Activated naive CD8-positive, alpha-beta T cell treated with anti-CD3 and anti-CD28 coated beads, Interleukin-2, amount 50 U/mL, for 24 hours (primary cell): ENCODE measurements at regions not wholly inside any gene's neighbourhood (a gene's known extent, or its start where the extent isn't known, plus 50 kb on each side); places are given as distances from the start of the nearest gene placed in this dataset.
A peak's percentile ranks its signal among the peaks of the same experiment; 100 is the strongest.

ENCODE experiments used
- ATAC-seq: fragments of 150-1000 bp; cut with Tn5 transposase; one replicate; pipeline ENCODE4 v1.10.0; 2021
- DNase-seq: peaks from one replicate; pipeline ENCODE4 v3.0.0; 2021
- H3K27ac Mint-ChIP-seq: one replicate; pipeline ENCODE4 v1.8.0; 2021; ENCODE audit warnings: mild to moderate bottlenecking, mixed read lengths
- H3K27me3 Mint-ChIP-seq: one replicate; pipeline ENCODE4 v1.8.0; 2021; ENCODE audit warnings: mixed read lengths
- H3K36me3 Mint-ChIP-seq: one replicate; pipeline ENCODE4 v1.8.0; 2021; ENCODE audit warnings: low read depth, mixed read lengths
- H3K4me1 Mint-ChIP-seq: one replicate; pipeline ENCODE4 v1.8.0; 2021; ENCODE audit warnings: mixed read lengths
- H3K4me3 Mint-ChIP-seq: one replicate; pipeline ENCODE4 v1.8.0; 2021; ENCODE audit warnings: mild to moderate bottlenecking, moderate library complexity, mixed read lengths
- H3K9me3 Mint-ChIP-seq: one replicate; pipeline ENCODE4 v1.8.0; 2021; ENCODE audit warnings: mixed read lengths

GRCh38 chr12:11967376-11968047 is 103.2 kb upstream of the BCL2L14 start:
- ATAC-seq (no peak), DNase-seq (no peak)
- peaks cover 2% of the 10 kb centered on the region for H3K36me3 Mint-ChIP-seq
- no peaks in the 10 kb centered on the region for H3K4me1 Mint-ChIP-seq
- H3K27me3 Mint-ChIP-seq = no peaks in the 10 kb centered on the region
- H3K4me3 Mint-ChIP-seq = no peak overlapping the region
- no peak overlapping the region for H3K27ac Mint-ChIP-seq
- no peaks in the 10 kb centered on the region for H3K9me3 Mint-ChIP-seq

- H3K27ac Mint-ChIP-seq = no peak overlapping the region
- H3K9me3 Mint-ChIP-seq = no peaks in the 10 kb centered on the region
- ATAC-seq (no peak), DNase-seq (no peak)
- H3K4me1 Mint-ChIP-seq = no peaks in the 10 kb centered on the region
- H3K4me3 Mint-ChIP-seq = no peak overlapping the region
- H3K27me3 Mint-ChIP-seq = no peaks in the 10 kb centered on the region
- H3K36me3 Mint-ChIP-seq = no peaks in the 10 kb centered on the region
Observed at GRCh38 chr12:11968048-11968383, 102.7 kb upstream of the BCL2L14 start.

- H3K27ac Mint-ChIP-seq = no peak overlapping the region
- no peaks in the 10 kb centered on the region for H3K9me3 Mint-ChIP-seq
- no peaks in the 10 kb centered on the region for H3K27me3 Mint-ChIP-seq
- no peak for DNase-seq
- no peaks in the 10 kb centered on the region for H3K36me3 Mint-ChIP-seq
- ATAC-seq = no peak
- H3K4me1 Mint-ChIP-seq = no peaks in the 10 kb centered on the region
- no peak overlapping the region for H3K4me3 Mint-ChIP-seq
Observed at GRCh38 chr12:11968516-11968915, 102.2 kb upstream of the BCL2L14 start.

- Mint-ChIP-seq H3K4me3 (no peak overlapping the region), H3K27me3 (no peaks in the 10 kb centered on the region), H3K27ac (no peak overlapping the region), H3K4me1 (no peaks in the 10 kb centered on the region), H3K9me3 (no peaks in the 10 kb centered on the region), H3K36me3 (no peaks in the 10 kb centered on the region)
- ATAC-seq (no peak), DNase-seq (no peak)
Observed at GRCh38 chr12:11969437-11970154, 101.1 kb upstream of the BCL2L14 start.

- DNase-seq = no peak
- H3K27ac Mint-ChIP-seq = no peak overlapping the region
- no peak for ATAC-seq
- H3K27me3 Mint-ChIP-seq = no peaks in the 10 kb centered on the region
- no peaks in the 10 kb centered on the region for H3K4me1 Mint-ChIP-seq
- H3K36me3 Mint-ChIP-seq = no peaks in the 10 kb centered on the region
- no peak overlapping the region for H3K4me3 Mint-ChIP-seq
- no peaks in the 10 kb centered on the region for H3K9me3 Mint-ChIP-seq
Observed at GRCh38 chr12:11970155-11970520, 100.6 kb upstream of the BCL2L14 start.

GRCh38 chr12:11973396-11973795 is 97.3 kb upstream of the BCL2L14 start:
- no peak overlapping the region for H3K4me3 Mint-ChIP-seq
- no peaks in the 10 kb centered on the region for H3K4me1 Mint-ChIP-seq
- no peaks in the 10 kb centered on the region for H3K9me3 Mint-ChIP-seq
- no peak for DNase-seq
- H3K36me3 Mint-ChIP-seq = no peaks in the 10 kb centered on the region
- H3K27ac Mint-ChIP-seq = no peak overlapping the region
- no peaks in the 10 kb centered on the region for H3K27me3 Mint-ChIP-seq
- no peak for ATAC-seq

- DNase-seq = no peak
- H3K4me1 Mint-ChIP-seq = peaks cover 25% of the 10 kb centered on the region
- no peaks in the 10 kb centered on the region for H3K27me3 Mint-ChIP-seq
- ATAC-seq = no peak
- H3K27ac Mint-ChIP-seq = no peak overlapping the region
- H3K9me3 Mint-ChIP-seq = peaks cover 4% of the 10 kb centered on the region
- H3K36me3 Mint-ChIP-seq = no peaks in the 10 kb centered on the region
- H3K4me3 Mint-ChIP-seq = no peak overlapping the region
Observed at GRCh38 chr12:11976005-11976404, 94.7 kb upstream of the BCL2L14 start.

GRCh38 chr12:11978726-11979384 is 91.9 kb upstream of the BCL2L14 start:
- Mint-ChIP-seq H3K27me3 (no peaks in the 10 kb centered on the region), H3K9me3 (peaks cover 16% of the 10 kb centered on the region), H3K36me3 (no peaks in the 10 kb centered on the region), H3K4me3 (no peak overlapping the region), H3K27ac (no peak overlapping the region), H3K4me1 (peaks cover 50% of the 10 kb centered on the region)
- ATAC-seq = peak; percentile 64
- DNase-seq = no peak

GRCh38 chr12:11980115-11980514 is 90.6 kb upstream of the BCL2L14 start:
- Mint-ChIP-seq H3K4me3 (no peak overlapping the region), H3K4me1 (peaks cover 50% of the 10 kb centered on the region)

GRCh38 chr12:11981121-11981733 is 89.5 kb upstream of the BCL2L14 start:
- peak overlapping the region; percentile 83 for H3K27ac Mint-ChIP-seq
- DNase-seq = peak; percentile 45
- H3K4me1 Mint-ChIP-seq = peaks cover 54% of the 10 kb centered on the region
- H3K4me3 Mint-ChIP-seq = peak overlapping the region; percentile 5
- peak; percentile 88 for ATAC-seq
- H3K9me3 Mint-ChIP-seq = peaks cover 19% of the 10 kb centered on the region
- H3K27me3 Mint-ChIP-seq = no peaks in the 10 kb centered on the region
- H3K36me3 Mint-ChIP-seq = no peaks in the 10 kb centered on the region

More at GRCh38 chr12:11980115-11980514, 90.6 kb upstream of the BCL2L14 start:
- DNase-seq (no peak), ATAC-seq (no peak)
- Mint-ChIP-seq H3K36me3 (no peaks in the 10 kb centered on the region), H3K27ac (peak overlapping the region; percentile 83), H3K9me3 (peaks cover 19% of the 10 kb centered on the region), H3K27me3 (no peaks in the 10 kb centered on the region)

GRCh38 chr12:11984417-11984816 is 86.3 kb upstream of the BCL2L14 start:
- H3K4me1 Mint-ChIP-seq = peaks cover 45% of the 10 kb centered on the region
- ATAC-seq (no peak), DNase-seq (no peak)
- peaks cover 19% of the 10 kb centered on the region for H3K9me3 Mint-ChIP-seq
- no peak overlapping the region for H3K27ac Mint-ChIP-seq
- H3K36me3 Mint-ChIP-seq = no peaks in the 10 kb centered on the region
- H3K27me3 Mint-ChIP-seq = no peaks in the 10 kb centered on the region
- H3K4me3 Mint-ChIP-seq = no peak overlapping the region

- ATAC-seq = no peak
Observed at GRCh38 chr12:11986165-11986564, 84.6 kb upstream of the BCL2L14 start.

GRCh38 chr12:11987901-11988300 is 82.8 kb upstream of the BCL2L14 start:
- H3K4me1 Mint-ChIP-seq = peaks cover 17% of the 10 kb centered on the region
- DNase-seq (no peak), ATAC-seq (no peak)
- H3K27ac Mint-ChIP-seq = no peak overlapping the region
- peaks cover 11% of the 10 kb centered on the region for H3K9me3 Mint-ChIP-seq
- no peaks in the 10 kb centered on the region for H3K27me3 Mint-ChIP-seq
- H3K36me3 Mint-ChIP-seq = peaks cover 1% of the 10 kb centered on the region
- no peak overlapping the region for H3K4me3 Mint-ChIP-seq

More at GRCh38 chr12:11986165-11986564, 84.6 kb upstream of the BCL2L14 start:
- DNase-seq = no peak
- H3K36me3 Mint-ChIP-seq = no peaks in the 10 kb centered on the region
- no peaks in the 10 kb centered on the region for H3K27me3 Mint-ChIP-seq
- H3K27ac Mint-ChIP-seq = no peak overlapping the region
- no peak overlapping the region for H3K4me3 Mint-ChIP-seq
- peaks cover 28% of the 10 kb centered on the region for H3K4me1 Mint-ChIP-seq
- peaks cover 15% of the 10 kb centered on the region for H3K9me3 Mint-ChIP-seq

GRCh38 chr12:11991604-11992003 is 79.1 kb upstream of the BCL2L14 start:
- H3K27ac Mint-ChIP-seq = no peak overlapping the region
- no peak for DNase-seq
- peaks cover 9% of the 10 kb centered on the region for H3K4me1 Mint-ChIP-seq
- ATAC-seq = no peak
- no peak overlapping the region for H3K4me3 Mint-ChIP-seq
- H3K36me3 Mint-ChIP-seq = peaks cover 1% of the 10 kb centered on the region
- H3K27me3 Mint-ChIP-seq = no peaks in the 10 kb centered on the region
- H3K9me3 Mint-ChIP-seq = peaks cover 4% of the 10 kb centered on the region

GRCh38 chr12:11992515-11992914 is 78.2 kb upstream of the BCL2L14 start:
- Mint-ChIP-seq H3K36me3 (peaks cover 1% of the 10 kb centered on the region), H3K27me3 (no peaks in the 10 kb centered on the region), H3K4me3 (no peak overlapping the region), H3K27ac (no peak overlapping the region), H3K9me3 (peaks cover 4% of the 10 kb centered on the region), H3K4me1 (peaks cover 10% of the 10 kb centered on the region)
- ATAC-seq = no peak
- DNase-seq = no peak
